HL-60 (cell line): ENCODE measurements at regions not wholly inside any gene's neighbourhood (a gene's known extent, or its start where the extent isn't known, plus 50 kb on each side); places are given as distances from the start of the nearest gene placed in this dataset.

Experiments used
- DNase-seq, 2 experiments: peaks; one replicate each; pipeline ENCODE4 v3.0.0-alpha.2; 2010 to 2020; ENCODE audit warnings: low read depth in 1 of 2, low spot score in 1 of 2
- H3K27ac ChIP-seq: fragments of 250-450 bp; sonication (Bioruptor Pico); replicated peaks from 2 replicates; pipeline ENCODE4 v1.5.1; 2020; ENCODE audit warnings: mild to moderate bottlenecking, moderate library complexity
- H3K27me3 ChIP-seq: fragments of 250-450 bp; sonication (Bioruptor Pico); 2 replicates; pipeline ENCODE4 v1.5.1; 2021; ENCODE audit warnings: mild to moderate bottlenecking, moderate library complexity; ENCODE audit not compliant: insufficient read depth, poor library complexity, severe bottlenecking
- H3K4me3 ChIP-seq: replicated peaks from 2 replicates; pipeline ENCODE4 v1.5.1; 2011; ENCODE audit warnings: mild to moderate bottlenecking, control low read depth, low read length; ENCODE audit not compliant: insufficient read depth
- GABPA ChIP-seq: IDR thresholded peaks from 2 replicates; pipeline ENCODE4 v1.6.1; 2012; ENCODE audit warnings: low read depth
- POLR2AphosphoS5 ChIP-seq: IDR thresholded peaks from 2 replicates; pipeline ENCODE4 v1.6.1; 2012; ENCODE audit warnings: low read depth
- SPI1 ChIP-seq: IDR thresholded peaks from 2 replicates; pipeline ENCODE4 v1.6.1; 2012; ENCODE audit warnings: low read depth, mild to moderate bottlenecking, borderline replicate concordance
- TF ChIP-seq, protein P1 (sequence below): IDR thresholded peaks from one replicate; pipeline ENCODE4 v1.5.1; 2011; ENCODE audit warnings: low read length, control low read depth, inconsistent platforms; ENCODE audit not compliant: insufficient read depth
- TF ChIP-seq, protein P2 (sequence below): IDR thresholded peaks from 2 replicates; pipeline ENCODE4 v1.6.1; 2012; ENCODE audit warnings: low read depth; ENCODE audit not compliant: insufficient replicate concordance

DNA sequence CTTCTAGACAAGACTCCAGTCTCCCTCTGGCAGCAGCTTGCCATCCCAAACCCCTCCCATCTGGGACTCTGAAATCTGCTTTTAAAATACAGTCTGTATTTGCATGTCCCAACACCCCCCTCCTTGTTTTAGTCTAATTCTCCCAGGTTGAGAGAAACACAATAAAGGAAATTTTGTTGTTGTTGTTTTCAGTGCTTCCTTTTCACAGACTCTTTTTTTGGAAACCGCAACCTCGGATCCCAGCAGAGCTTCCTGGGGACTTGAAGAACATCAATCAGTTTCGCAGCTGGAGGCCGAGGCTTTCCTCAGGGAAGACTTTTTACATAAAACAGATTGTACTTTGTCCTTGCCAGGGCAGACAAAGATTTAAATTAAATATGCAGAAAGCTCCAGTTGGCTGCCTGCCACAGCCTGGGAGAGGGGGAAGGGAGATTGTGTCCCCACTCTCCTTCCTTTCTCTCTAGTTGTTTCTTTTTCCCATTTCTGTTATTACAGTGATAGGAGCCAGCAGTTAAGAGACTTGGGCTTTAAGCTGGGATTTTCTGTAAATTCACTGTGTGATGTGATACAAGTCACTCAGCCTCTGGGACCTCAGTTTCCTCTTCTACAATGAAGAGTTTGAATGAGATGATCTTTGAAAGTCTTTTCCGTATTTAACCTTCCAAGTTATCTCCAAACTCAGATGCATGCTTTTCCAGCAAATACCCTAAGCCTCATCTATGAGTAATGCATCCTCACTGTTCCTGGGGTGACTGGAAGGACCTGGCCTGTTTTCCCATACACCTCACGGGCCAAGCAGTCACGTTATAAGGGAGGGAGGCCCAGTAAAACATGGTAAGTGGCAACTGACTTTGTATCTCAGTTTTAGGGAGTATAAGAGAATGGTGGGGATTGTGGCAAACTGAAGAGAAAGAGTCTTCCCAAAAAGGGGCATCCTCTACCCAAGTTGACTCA lies 192.3 kb downstream of the REEP3 start:
- TF ChIP-seq POLR2AphosphoS5 (no peak), SPI1 (no peak), GABPA (no peak)
- TF ChIP-seq, protein P1, sequence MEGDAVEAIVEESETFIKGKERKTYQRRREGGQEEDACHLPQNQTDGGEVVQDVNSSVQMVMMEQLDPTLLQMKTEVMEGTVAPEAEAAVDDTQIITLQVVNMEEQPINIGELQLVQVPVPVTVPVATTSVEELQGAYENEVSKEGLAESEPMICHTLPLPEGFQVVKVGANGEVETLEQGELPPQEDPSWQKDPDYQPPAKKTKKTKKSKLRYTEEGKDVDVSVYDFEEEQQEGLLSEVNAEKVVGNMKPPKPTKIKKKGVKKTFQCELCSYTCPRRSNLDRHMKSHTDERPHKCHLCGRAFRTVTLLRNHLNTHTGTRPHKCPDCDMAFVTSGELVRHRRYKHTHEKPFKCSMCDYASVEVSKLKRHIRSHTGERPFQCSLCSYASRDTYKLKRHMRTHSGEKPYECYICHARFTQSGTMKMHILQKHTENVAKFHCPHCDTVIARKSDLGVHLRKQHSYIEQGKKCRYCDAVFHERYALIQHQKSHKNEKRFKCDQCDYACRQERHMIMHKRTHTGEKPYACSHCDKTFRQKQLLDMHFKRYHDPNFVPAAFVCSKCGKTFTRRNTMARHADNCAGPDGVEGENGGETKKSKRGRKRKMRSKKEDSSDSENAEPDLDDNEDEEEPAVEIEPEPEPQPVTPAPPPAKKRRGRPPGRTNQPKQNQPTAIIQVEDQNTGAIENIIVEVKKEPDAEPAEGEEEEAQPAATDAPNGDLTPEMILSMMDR: no peak
- TF ChIP-seq, protein P2, sequence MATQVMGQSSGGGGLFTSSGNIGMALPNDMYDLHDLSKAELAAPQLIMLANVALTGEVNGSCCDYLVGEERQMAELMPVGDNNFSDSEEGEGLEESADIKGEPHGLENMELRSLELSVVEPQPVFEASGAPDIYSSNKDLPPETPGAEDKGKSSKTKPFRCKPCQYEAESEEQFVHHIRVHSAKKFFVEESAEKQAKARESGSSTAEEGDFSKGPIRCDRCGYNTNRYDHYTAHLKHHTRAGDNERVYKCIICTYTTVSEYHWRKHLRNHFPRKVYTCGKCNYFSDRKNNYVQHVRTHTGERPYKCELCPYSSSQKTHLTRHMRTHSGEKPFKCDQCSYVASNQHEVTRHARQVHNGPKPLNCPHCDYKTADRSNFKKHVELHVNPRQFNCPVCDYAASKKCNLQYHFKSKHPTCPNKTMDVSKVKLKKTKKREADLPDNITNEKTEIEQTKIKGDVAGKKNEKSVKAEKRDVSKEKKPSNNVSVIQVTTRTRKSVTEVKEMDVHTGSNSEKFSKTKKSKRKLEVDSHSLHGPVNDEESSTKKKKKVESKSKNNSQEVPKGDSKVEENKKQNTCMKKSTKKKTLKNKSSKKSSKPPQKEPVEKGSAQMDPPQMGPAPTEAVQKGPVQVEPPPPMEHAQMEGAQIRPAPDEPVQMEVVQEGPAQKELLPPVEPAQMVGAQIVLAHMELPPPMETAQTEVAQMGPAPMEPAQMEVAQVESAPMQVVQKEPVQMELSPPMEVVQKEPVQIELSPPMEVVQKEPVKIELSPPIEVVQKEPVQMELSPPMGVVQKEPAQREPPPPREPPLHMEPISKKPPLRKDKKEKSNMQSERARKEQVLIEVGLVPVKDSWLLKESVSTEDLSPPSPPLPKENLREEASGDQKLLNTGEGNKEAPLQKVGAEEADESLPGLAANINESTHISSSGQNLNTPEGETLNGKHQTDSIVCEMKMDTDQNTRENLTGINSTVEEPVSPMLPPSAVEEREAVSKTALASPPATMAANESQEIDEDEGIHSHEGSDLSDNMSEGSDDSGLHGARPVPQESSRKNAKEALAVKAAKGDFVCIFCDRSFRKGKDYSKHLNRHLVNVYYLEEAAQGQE: no peak
- DNase-seq: no peak
- Histone ChIP-seq H3K27me3 (no peaks in the 10 kb centered on the region), H3K4me3 (no peak overlapping the region), H3K27ac (no peak overlapping the region)

DNA sequence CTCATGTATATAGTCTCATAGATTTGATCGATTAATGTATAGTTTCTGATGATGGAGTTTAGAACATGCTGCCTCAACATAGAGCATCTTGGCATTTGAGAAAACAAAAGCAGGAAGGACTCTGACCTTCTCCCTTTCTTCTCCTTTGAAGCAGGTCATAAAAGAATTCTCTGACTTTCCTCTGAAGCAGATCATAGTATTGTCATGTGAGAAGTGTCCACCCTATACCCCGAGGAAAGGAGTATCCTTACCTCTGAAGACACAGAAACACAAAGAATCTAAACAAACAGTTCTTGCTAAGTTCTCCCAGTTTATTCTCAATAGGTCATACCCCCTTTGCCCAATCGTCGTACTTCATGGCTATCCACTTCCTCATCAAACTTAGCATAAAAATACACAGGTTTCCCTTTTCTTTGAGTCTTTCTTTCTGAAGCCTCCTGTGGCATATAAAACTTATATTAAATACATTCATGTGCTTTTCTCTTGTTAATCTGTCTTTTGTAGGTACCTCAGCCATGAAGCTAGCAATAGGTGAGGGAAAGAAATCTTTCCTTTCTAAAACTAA lies 194.9 kb downstream of the REEP3 start:
- Histone ChIP-seq H3K4me3 (no peak overlapping the region), H3K27ac (peak overlapping the region; percentile 5; the same call in 1 of the 2 replicates), H3K27me3 (no peaks in the 10 kb centered on the region)
- TF ChIP-seq SPI1: peak; percentile 81
- TF ChIP-seq POLR2AphosphoS5: no peak
- DNase-seq: peak in 1 of 2 experiments; percentile 23

- no peak for DNase-seq
- no peak overlapping the region for H3K27ac ChIP-seq
- no peak for TF ChIP-seq SPI1
- TF ChIP-seq, protein P1: no peak
- TF ChIP-seq GABPA: no peak
- TF ChIP-seq POLR2AphosphoS5: no peak
- TF ChIP-seq, protein P2: no peak
- H3K4me3 ChIP-seq: no peak overlapping the region
- no peaks in the 10 kb centered on the region for H3K27me3 ChIP-seq
These were observed 196.0 kb downstream of the REEP3 start for GRCh38 chr10:63717027-63717715.

DNA sequence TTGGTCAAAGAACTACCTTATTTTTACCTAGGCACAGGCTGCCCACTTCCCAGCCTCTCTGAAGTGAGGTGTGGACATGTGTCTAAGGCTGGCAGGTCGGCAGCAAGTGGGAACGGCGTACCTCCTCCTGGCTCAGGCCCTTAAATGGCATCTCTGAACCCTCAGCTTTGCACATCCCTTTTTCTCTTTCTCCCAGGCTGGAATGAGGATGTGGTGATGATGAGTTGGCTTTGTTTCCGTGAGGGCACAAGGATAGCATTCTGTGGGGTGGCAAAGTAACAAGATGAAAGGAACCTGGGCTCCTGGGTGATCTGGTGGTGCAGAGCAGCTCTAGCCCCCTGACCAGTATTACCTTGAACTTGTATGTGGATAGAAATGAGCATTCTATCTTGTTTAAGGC lies 196.8 kb downstream of the REEP3 start:
- no peak overlapping the region for H3K27ac ChIP-seq
- peak; percentile 17; the same call in 1 of the 2 replicates for TF ChIP-seq SPI1
- TF ChIP-seq, protein P1: no peak
- H3K4me3 ChIP-seq: no peak overlapping the region
- H3K27me3 ChIP-seq: no peaks in the 10 kb centered on the region
- DNase-seq: no peak
